A673 (cell line): ENCODE measurements at regions not wholly inside any gene's neighbourhood (a gene's known extent, or its start where the extent isn't known, plus 50 kb on each side); places are given as distances from the start of the nearest gene placed in this dataset.
A peak's percentile ranks its signal among the peaks of the same experiment; 100 is the strongest.
"Not testable (repeated sequence)": the region's sequence is repeated elsewhere in the genome, so short reads cannot be mapped to it uniquely, and the experiment has no call there.

Source experiments
- BruUV-seq: library from RNA; stranded (reverse); fragments of 400-500 nt; replicated peaks from 2 replicates; lab custom pipeline; 2021; lab: Mats Ljungman, UMichigan
- CTCF ChIA-PET: fragments of 300-600 bp; sonication (Branson Sonifier 250); formaldehyde crosslinking; loops from one replicate; lab custom pipeline; 2022; ENCODE audit warnings: antibody characterized with exemption; lab: Charles Lee
- POLR2A ChIA-PET: fragments of 300-600 bp; sonication (Branson Sonifier 250); formaldehyde crosslinking; loops from one replicate; lab custom pipeline; 2022; ENCODE audit warnings: antibody characterized with exemption; ENCODE audit not compliant: low non-redundant PET; lab: Charles Lee
- DNase-seq: peaks from one replicate; pipeline ENCODE4 v3.0.0-alpha.2; 2015; ENCODE audit warnings: low spot score
- H3K27ac ChIP-seq: fragments of 200-600 bp; sonication (generic); 2 replicates; pipeline ENCODE4 v1.5.1; 2016; ENCODE audit warnings: mixed run types, low read depth, mild to moderate bottlenecking, mixed read lengths, antibody characterized with exemption, low read length; ENCODE audit not compliant: poor library complexity, severe bottlenecking
- H3K27me3 ChIP-seq: fragments of 200-600 bp; sonication (generic); replicated peaks from 2 replicates; pipeline ENCODE4 v1.6.1; 2017; ENCODE audit warnings: mixed run types, low read depth, mild to moderate bottlenecking, mixed read lengths, antibody characterized with exemption, low read length; ENCODE audit not compliant: insufficient read depth, poor library complexity
- H3K36me3 ChIP-seq: fragments of 200-600 bp; sonication (generic); 2 replicates; pipeline ENCODE4 v1.6.1; 2016; ENCODE audit warnings: mixed run types, mild to moderate bottlenecking, mixed read lengths, antibody characterized with exemption, low read length; ENCODE audit not compliant: insufficient read depth, poor library complexity, severe bottlenecking
- H3K4me1 ChIP-seq: fragments of 200-600 bp; sonication (generic); 2 replicates; pipeline ENCODE4 v1.6.1; 2017; ENCODE audit warnings: mixed run types, mild to moderate bottlenecking, mixed read lengths, antibody characterized with exemption, low read length; ENCODE audit not compliant: insufficient read depth, poor library complexity, severe bottlenecking
- H3K4me3 ChIP-seq: fragments of 200-600 bp; sonication (generic); 2 replicates; pipeline ENCODE4 v1.5.1; 2016; ENCODE audit warnings: low read depth, mixed run types, mild to moderate bottlenecking, mixed read lengths, low read length; ENCODE audit not compliant: poor library complexity, severe bottlenecking
- H3K9me3 ChIP-seq: fragments of 200-600 bp; sonication (generic); 2 replicates; pipeline ENCODE4 v1.6.1; 2016; ENCODE audit warnings: mixed run types, low read depth, mild to moderate bottlenecking, mixed read lengths, antibody characterized with exemption, low read length; ENCODE audit not compliant: poor library complexity, severe bottlenecking
- CTCF ChIP-seq: fragments of 300-800, 200-600 bp; sonication (generic); conservative IDR thresholded peaks from 2 replicates; pipeline ENCODE4 v1.5.1; 2017; ENCODE audit warnings: low read depth, mild to moderate bottlenecking, antibody characterized with exemption, low read length, moderate library complexity, mixed read lengths
- EZH2 ChIP-seq: fragments of 200-600 bp; sonication (generic); IDR thresholded peaks from 2 replicates; pipeline ENCODE4 v1.6.1; 2017; ENCODE audit warnings: borderline replicate concordance, low read depth, mild to moderate bottlenecking, mixed read lengths, antibody characterized with exemption, low read length; ENCODE audit not compliant: poor library complexity, severe bottlenecking
- intact Hi-C: fragments of 100-400 bp; cut with micrococcal nuclease; formaldehyde crosslinking; loops from one replicate; pipeline ENCODE4 v1.10.0; 2022; ENCODE audit not compliant: unreplicated experiment

DNA sequence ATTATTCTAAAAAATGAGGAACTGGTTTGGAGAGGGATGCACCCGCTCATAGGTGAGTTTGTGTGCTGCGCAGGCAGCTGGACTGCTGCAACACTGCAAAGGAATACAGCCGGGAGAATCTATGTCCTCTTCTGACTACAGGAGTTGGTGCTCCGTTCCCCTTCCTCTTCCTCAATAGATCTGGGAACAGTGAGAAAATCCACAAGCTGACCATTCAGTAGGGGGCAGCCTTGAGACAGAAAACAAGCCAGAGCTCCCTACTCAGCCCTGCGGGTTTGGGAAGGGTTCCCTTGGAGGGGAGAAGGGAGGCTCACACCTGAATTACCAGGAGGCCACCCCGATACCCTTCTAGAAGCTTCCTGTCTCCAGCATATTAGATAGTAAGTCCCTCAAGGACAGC is 87.3 kb upstream of the FOXI2 start:
- ChIA-PET POLR2A (no interaction called here), CTCF (interaction anchor here (1.0 kb wide), 1 partner anchor 204 kb away, joined by 7 read pairs; no protein-coding TSS in a partner anchor)
- peak; percentile 48 for DNase-seq
- TF ChIP-seq CTCF (peak; percentile 64), EZH2 (no peak)
- no TSS peak for BruUV-seq
- intact Hi-C loops, result no loop called here
- Histone ChIP-seq H3K4me1 (no peaks in the 10 kb centered on the region), H3K27ac (no peak overlapping the region), H3K27me3 (peaks cover 15% of the 10 kb centered on the region), H3K4me3 (no peak overlapping the region), H3K36me3 (no peaks in the 10 kb centered on the region), H3K9me3 (no peaks in the 10 kb centered on the region)

DNA sequence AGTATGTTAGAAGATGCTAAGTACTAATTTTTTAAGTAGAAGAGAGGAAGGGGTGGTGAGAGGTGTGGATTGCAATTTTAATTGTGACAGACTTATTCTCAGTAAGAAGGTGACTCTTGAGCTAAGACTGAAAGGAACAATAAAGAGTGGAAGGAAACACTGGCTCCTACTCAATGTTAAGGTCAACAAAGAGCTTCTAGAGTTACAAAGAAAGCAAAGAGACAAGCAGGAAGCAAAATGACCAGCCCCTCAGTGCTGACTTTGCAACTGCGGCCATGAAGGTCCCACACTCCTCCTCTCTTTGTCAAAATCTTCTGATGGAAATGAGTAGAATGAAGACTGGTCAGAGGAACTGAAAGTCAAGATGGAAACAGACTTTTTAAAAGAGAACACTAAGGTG is 79.9 kb upstream of the FOXI2 start:
- ChIA-PET CTCF (no interaction called here), POLR2A (no interaction called here)
- H3K4me3 ChIP-seq, result no peak overlapping the region
- no peak for DNase-seq
- BruUV-seq, result no TSS peak
- H3K27me3 ChIP-seq, result peaks cover 12% of the 10 kb centered on the region
- no peaks in the 10 kb centered on the region for H3K4me1 ChIP-seq
- no peak for TF ChIP-seq EZH2
- no peak for TF ChIP-seq CTCF
- intact Hi-C loops, result no loop called here
- H3K9me3 ChIP-seq, result no peaks in the 10 kb centered on the region
- no peak overlapping the region for H3K27ac ChIP-seq
- H3K36me3 ChIP-seq, result no peaks in the 10 kb centered on the region

- BruUV-seq, H3K4me3 ChIP-seq, H3K27ac ChIP-seq, H3K9me3 ChIP-seq, H3K4me1 ChIP-seq, CTCF ChIA-PET, POLR2A ChIA-PET, intact Hi-C loops, H3K36me3 ChIP-seq: not testable (repeated sequence)
- peaks cover 17% of the 10 kb centered on the region for H3K27me3 ChIP-seq
- DNase-seq, result peak; percentile 24
These were observed 60.6 kb upstream of the FOXI2 start for GRCh38 chr10:127676430-127676829.

DNA sequence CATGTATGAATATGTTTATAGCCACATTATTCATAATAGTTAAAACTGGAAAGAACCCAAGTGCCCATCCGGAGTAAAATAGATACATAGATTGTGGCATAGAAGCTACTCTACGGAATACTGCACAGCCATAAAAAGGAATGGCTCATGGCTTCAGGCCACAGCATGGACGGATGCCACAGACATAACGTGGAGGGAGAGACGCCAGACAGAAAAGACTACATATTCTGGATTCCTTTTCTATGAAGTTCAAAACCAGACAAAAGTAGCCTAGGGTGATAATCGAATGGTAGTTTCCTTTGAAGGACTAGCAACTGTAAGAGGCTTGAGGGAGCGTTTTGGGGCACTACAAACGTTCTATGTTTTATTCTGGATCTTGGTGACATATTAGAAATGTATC is 58.9 kb upstream of the FOXI2 start:
- Histone ChIP-seq H3K4me1 (no peaks in the 10 kb centered on the region), H3K27me3 (peaks cover 17% of the 10 kb centered on the region), H3K4me3 (no peak overlapping the region), H3K9me3 (no peaks in the 10 kb centered on the region), H3K36me3 (no peaks in the 10 kb centered on the region), H3K27ac (no peak overlapping the region)
- POLR2A ChIA-PET, result no interaction called here
- DNase-seq, result no peak
- CTCF ChIA-PET, result no interaction called here
- TF ChIP-seq CTCF (no peak), EZH2 (no peak)
- BruUV-seq, result no TSS peak
- intact Hi-C loops, result no loop called here
